K562 (cell line): ENCODE measurements at regions not wholly inside any gene's neighbourhood (a gene's known extent, or its start where the extent isn't known, plus 50 kb on each side); places are given as distances from the start of the nearest gene placed in this dataset.

Experiments used
- ATAC-seq: fragments of 200-7000 bp; cut with Tn5 transposase; 3 replicates; pipeline ENCODE4 v1.9.1; 2020; ENCODE audit warnings: moderate library complexity
- BruUV-seq: library from RNA; stranded (reverse); fragments of 400-500 nt; replicated peaks from 2 replicates; lab custom pipeline; 2021; lab: Mats Ljungman, UMichigan
- CTCF ChIA-PET: fragments of 300-600 bp; formaldehyde crosslinking; extraction: SDS; loops from one replicate; lab custom pipeline; 2021; ENCODE audit warnings: low intra/inter-chr PET ratio; lab: Yijun Ruan, JAX
- POLR2A ChIA-PET: fragments of 300-600, 350-650 bp; sonication (Branson Sonifier 250); formaldehyde crosslinking; extraction: SDS; loops from one replicate; lab custom pipeline; 2021; ENCODE audit warnings: antibody characterized with exemption, inconsistent platforms; lab: Yijun Ruan, JAX
- DNase-seq, 4 experiments: peaks; one replicate each; pipeline versions ENCODE4 v3.0.0 to v3.0.0-alpha.2; 2011 to 2018; ENCODE audit warnings: low spot score in 3 of 4, mixed read lengths in 3 of 4; ENCODE audit errors: extremely low read depth in 1 of 4
- FAIRE-seq: peaks from 2 replicates; lab custom pipeline; 2011; peaks lifted over from hg19 to GRCh38; lab: Jason Lieb, UNC
- H2AFZ ChIP-seq: 2 replicates; pipeline ENCODE4 v1.6.0; 2011; ENCODE audit warnings: low read depth, low read length, control low read depth, inconsistent platforms
- H3K27ac ChIP-seq: fragments of 200-600 bp; 3 replicates; pipeline ENCODE4 v1.8.0; 2011; ENCODE audit warnings: low read depth, mild to moderate bottlenecking, control low read depth, inconsistent platforms, low read length, moderate library complexity, mixed read lengths; ENCODE audit errors: extremely low read depth
- H3K27me3 ChIP-seq, 2 experiments: fragments of 300-600 bp in 1 of 2; 2 replicates in 1 of 2; 3 replicates in 1 of 2; pipeline versions ENCODE4 v1.6.0 to v1.8.0; 2011; ENCODE audit warnings: inconsistent platforms in 2 of 2, low read length in 2 of 2, mild to moderate bottlenecking in 1 of 2, mixed read lengths in 1 of 2, moderate library complexity in 1 of 2; ENCODE audit not compliant: control insufficient read depth in 2 of 2, insufficient read depth in 2 of 2
- H3K36me3 ChIP-seq: fragments of 300-600 bp; 3 replicates; pipeline ENCODE4 v1.8.0; 2011; ENCODE audit warnings: mild to moderate bottlenecking, low read length, inconsistent platforms; ENCODE audit not compliant: control insufficient read depth, insufficient read depth
- H3K4me1 ChIP-seq, 2 experiments: fragments of 200-600 bp in 1 of 2; replicated peaks in 1 of 2; 2 replicates in 1 of 2; 3 replicates in 1 of 2; pipeline versions ENCODE4 v1.5.1 to v1.8.0; 2011; ENCODE audit warnings: inconsistent platforms in 2 of 2, low read length in 2 of 2, mild to moderate bottlenecking in 1 of 2, mixed read lengths in 1 of 2, moderate library complexity in 1 of 2; ENCODE audit not compliant: control insufficient read depth in 2 of 2, insufficient read depth in 2 of 2
- H3K4me2 ChIP-seq: 2 replicates; pipeline ENCODE4 v1.6.1; 2011; ENCODE audit warnings: low read length, control low read depth, inconsistent platforms, mixed read lengths; ENCODE audit not compliant: insufficient read depth
- H3K4me3 ChIP-seq: fragments of 200-600 bp; sonication (generic), shearing (Covaris generic); 2 replicates; pipeline ENCODE4 v1.5.1; 2016; ENCODE audit warnings: control low read depth, inconsistent platforms
- H3K79me2 ChIP-seq: fragments of 200-600 bp; 3 replicates; pipeline ENCODE4 v1.8.0; 2011; ENCODE audit warnings: low read length, inconsistent platforms; ENCODE audit not compliant: control insufficient read depth, insufficient read depth
- H3K9ac ChIP-seq, 2 experiments: 2 replicates each; pipeline versions ENCODE4 v1.6.0 to v1.6.1; 2011; ENCODE audit warnings: low read depth in 2 of 2, low read length in 2 of 2, control low read depth in 1 of 2, inconsistent platforms in 1 of 2, mild to moderate bottlenecking in 1 of 2, mixed read lengths in 1 of 2; ENCODE audit not compliant: insufficient read depth in 1 of 2
- H3K9me1 ChIP-seq: one replicate; pipeline ENCODE4 v1.6.0; 2011; ENCODE audit warnings: inconsistent platforms, mild to moderate bottlenecking, low read length, moderate library complexity; ENCODE audit not compliant: control insufficient read depth, insufficient read depth
- H3K9me3 ChIP-seq: replicated peaks from 2 replicates; pipeline ENCODE4 v1.5.1; 2011; ENCODE audit warnings: low read depth, low read length, inconsistent platforms; ENCODE audit not compliant: control insufficient read depth, insufficient read depth
- H4K20me1 ChIP-seq: replicated peaks from 2 replicates; pipeline ENCODE4 v1.6.1; 2011; ENCODE audit warnings: low read length, inconsistent platforms, mixed read lengths; ENCODE audit not compliant: control insufficient read depth, insufficient read depth
- ATF4 ChIP-seq: fragments of 450-650 bp; formaldehyde crosslinking; IDR thresholded peaks from 2 replicates; pipeline ENCODE4 v1.4.0; 2022; ENCODE audit warnings: mild to moderate bottlenecking, moderate library complexity
- CBFA2T3 ChIP-seq: fragments of 450-650 bp; IDR thresholded peaks from 2 replicates; pipeline ENCODE4 v1.6.1; 2017
- GMEB1 ChIP-seq: fragments of 250-450 bp; sonication (Bioruptor Pico); IDR thresholded peaks from 2 replicates; pipeline ENCODE4 v1.4.0; 2020; ENCODE audit warnings: mild to moderate bottlenecking
- HDAC8 ChIP-seq: fragments of 450-650 bp; IDR thresholded peaks from 2 replicates; pipeline ENCODE4 v1.6.1; 2016; ENCODE audit warnings: mild to moderate bottlenecking, missing genetic modification characterization, moderate library complexity, missing compliant biosample characterization
- JUNB ChIP-seq: fragments of 450-650 bp; formaldehyde crosslinking; conservative IDR thresholded peaks from 2 replicates; pipeline ENCODE4 v1.4.0; 2020; ENCODE audit warnings: mild to moderate bottlenecking
- NR2C2 ChIP-seq, 2 experiments: fragments of 200-800 bp in 1 of 2; sonication (Bioruptor generic) in 1 of 2; sonication (generic) in 1 of 2; formaldehyde crosslinking in 1 of 2; IDR thresholded peaks; 2 replicates each; pipeline versions ENCODE4 v1.6.1 to v1.8.0; 2016 to 2022; ENCODE audit warnings: mild to moderate bottlenecking in 1 of 2, missing compliant biosample characterization in 1 of 2, missing genetic modification characterization in 1 of 2, missing genetic modification reagents in 1 of 2
- RBFOX2 ChIP-seq: fragments of 200-400 bp; formaldehyde crosslinking; IDR thresholded peaks from 2 replicates; pipeline ENCODE4 v1.6.1; 2017; ENCODE audit warnings: low read depth, mild to moderate bottlenecking, low read length, moderate library complexity
- TEAD2 ChIP-seq: fragments of 450-650 bp; IDR thresholded peaks from 2 replicates; pipeline ENCODE4 v1.6.1; 2016; ENCODE audit warnings: missing genetic modification characterization, control low read depth, missing compliant biosample characterization
- ZBED1 ChIP-seq: IDR thresholded peaks from 2 replicates; pipeline ENCODE4 v1.6.1; 2014
- ZNF347 ChIP-seq: fragments of 450-650 bp; formaldehyde crosslinking; IDR thresholded peaks from 2 replicates; pipeline ENCODE4 v1.4.0; 2020; ENCODE audit warnings: low read depth, mild to moderate bottlenecking, moderate library complexity
- ZNF644 ChIP-seq: fragments of 200-800 bp; sonication (Bioruptor generic); IDR thresholded peaks from 2 replicates; pipeline ENCODE4 v1.6.1; 2016; ENCODE audit warnings: low read depth, missing genetic modification characterization, missing compliant biosample characterization
- WGBS: fragments of 100-300 bp; shearing (Covaris generic); methylation state at CpG from one replicate; pipeline ENCODE4 v1.1.6; 2016; ENCODE audit warnings: low coverage, mixed read lengths; ENCODE audit not compliant: insufficient coverage; ENCODE audit errors: missing lambda C conversion rate; 5-methylcytosine and 5-hydroxymethylcytosine counted together
- in situ Hi-C: fragments of 300-500 bp; cut with MboI; formaldehyde crosslinking; loops from 4 replicates; pipeline ENCODE4 v1.15.0; 2018; ENCODE audit warnings: inconsistent platforms, mixed read lengths
- intact Hi-C: fragments of 100-400 bp; cut with micrococcal nuclease; formaldehyde crosslinking; loops from 2 replicates; pipeline ENCODE4 v1.14.2; 2022
- TF ChIP-seq, protein P1 (sequence below): fragments of 450-650 bp; IDR thresholded peaks from 2 replicates; pipeline ENCODE4 v1.6.1; 2018; ENCODE audit warnings: mild to moderate bottlenecking, low read depth; ENCODE audit not compliant: partially characterized antibody
- TF ChIP-seq, protein P2 (sequence below): fragments of 200-800 bp; sonication (Bioruptor generic); IDR thresholded peaks from 2 replicates; pipeline ENCODE4 v1.6.1; 2017; ENCODE audit warnings: missing genetic modification characterization, missing compliant biosample characterization

- H3K9me1 ChIP-seq, result no peaks in the 10 kb centered on the region
- ATAC-seq, result no peak
- no peak overlapping the region for H3K9ac ChIP-seq
- no peak overlapping the region for H3K27ac ChIP-seq
- in situ Hi-C loops, result no loop called here
- no peak overlapping the region for H2AFZ ChIP-seq
- no peak overlapping the region for H3K4me2 ChIP-seq
- 9% methylated on average over 4 of the region's 4 CpGs for WGBS
- H3K4me1 ChIP-seq, result no peaks in the 10 kb centered on the region
- H4K20me1 ChIP-seq, result no peaks in the 10 kb centered on the region
- TF ChIP-seq ZBED1, result no peak
- no peak for TF ChIP-seq NR2C2 (CRISPR knock-in tag; IDR thresholded peaks at IDR 0.05)
- TF ChIP-seq NR2C2 (tag; IDR thresholded peaks at IDR 0.05), result no peak
- no peak for TF ChIP-seq JUNB (CRISPR knock-in tag)
- TF ChIP-seq, protein P1, sequence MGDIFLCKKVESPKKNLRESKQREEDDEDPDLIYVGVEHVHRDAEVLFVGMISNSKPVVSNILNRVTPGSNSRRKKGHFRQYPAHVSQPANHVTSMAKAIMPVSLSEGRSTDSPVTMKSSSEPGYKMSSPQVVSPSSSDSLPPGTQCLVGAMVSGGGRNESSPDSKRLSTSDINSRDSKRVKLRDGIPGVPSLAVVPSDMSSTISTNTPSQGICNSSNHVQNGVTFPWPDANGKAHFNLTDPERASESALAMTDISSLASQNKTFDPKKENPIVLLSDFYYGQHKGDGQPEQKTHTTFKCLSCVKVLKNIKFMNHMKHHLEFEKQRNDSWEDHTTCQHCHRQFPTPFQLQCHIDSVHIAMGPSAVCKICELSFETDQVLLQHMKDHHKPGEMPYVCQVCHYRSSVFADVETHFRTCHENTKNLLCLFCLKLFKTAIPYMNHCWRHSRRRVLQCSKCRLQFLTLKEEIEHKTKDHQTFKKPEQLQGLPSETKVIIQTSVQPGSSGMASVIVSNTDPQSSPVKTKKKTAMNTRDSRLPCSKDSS, result no peak
- TF ChIP-seq CBFA2T3, result no peak
- TF ChIP-seq RBFOX2, result no peak
- no peak for TF ChIP-seq GMEB1 (CRISPR knock-in tag)
- no peak for TF ChIP-seq TEAD2 (tag)
- TF ChIP-seq ZNF644 (tag), result no peak
- TF ChIP-seq HDAC8 (tag), result no peak
- TF ChIP-seq, protein P2, sequence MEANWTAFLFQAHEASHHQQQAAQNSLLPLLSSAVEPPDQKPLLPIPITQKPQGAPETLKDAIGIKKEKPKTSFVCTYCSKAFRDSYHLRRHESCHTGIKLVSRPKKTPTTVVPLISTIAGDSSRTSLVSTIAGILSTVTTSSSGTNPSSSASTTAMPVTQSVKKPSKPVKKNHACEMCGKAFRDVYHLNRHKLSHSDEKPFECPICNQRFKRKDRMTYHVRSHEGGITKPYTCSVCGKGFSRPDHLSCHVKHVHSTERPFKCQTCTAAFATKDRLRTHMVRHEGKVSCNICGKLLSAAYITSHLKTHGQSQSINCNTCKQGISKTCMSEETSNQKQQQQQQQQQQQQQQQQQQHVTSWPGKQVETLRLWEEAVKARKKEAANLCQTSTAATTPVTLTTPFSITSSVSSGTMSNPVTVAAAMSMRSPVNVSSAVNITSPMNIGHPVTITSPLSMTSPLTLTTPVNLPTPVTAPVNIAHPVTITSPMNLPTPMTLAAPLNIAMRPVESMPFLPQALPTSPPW (CRISPR knock-in tag), result no peak
- no peak for TF ChIP-seq ZNF347 (CRISPR knock-in tag)
- no peak for TF ChIP-seq ATF4
- TF ChIP-seq, all 486 proteins: peak for 0
- intact Hi-C loops, result no loop called here
- BruUV-seq, result no TSS peak
- no peaks in the 10 kb centered on the region for H3K79me2 ChIP-seq
- no peak for DNase-seq
- no peak overlapping the region for H3K4me3 ChIP-seq
- ChIA-PET CTCF (no interaction called here), POLR2A (interaction anchor here (0.7 kb wide), 1 partner anchor 12 kb away, joined by 3 read pairs; no protein-coding TSS in a partner anchor)
- H3K36me3 ChIP-seq, result no peaks in the 10 kb centered on the region
- no peaks in the 10 kb centered on the region for H3K27me3 ChIP-seq
- H3K9me3 ChIP-seq, result no peaks in the 10 kb centered on the region
- no peak for FAIRE-seq
Observed at GRCh38 chr18:73932976-73933375, 214.7 kb downstream of the FBXO15 start.
